AG09309 (cell line): ENCODE measurements at regions not wholly inside any gene's neighbourhood (a gene's known extent, or its start where the extent isn't known, plus 50 kb on each side); places are given as distances from the start of the nearest gene placed in this dataset.

ENCODE experiments used
- DNase-seq: peaks from one replicate; pipeline ENCODE4 v3.0.0-alpha.2; 2010; ENCODE audit warnings: low read depth
- H3K4me3 ChIP-seq: 2 replicates; pipeline ENCODE4 v1.5.1; 2011; ENCODE audit warnings: mild to moderate bottlenecking, low read depth, low read length, moderate library complexity; ENCODE audit not compliant: control insufficient read depth
- TF ChIP-seq, protein P1 (sequence below): IDR thresholded peaks from 2 replicates; pipeline ENCODE4 v1.5.1; 2011; ENCODE audit warnings: mild to moderate bottlenecking, low read depth, low read length, inconsistent platforms; ENCODE audit not compliant: insufficient read depth, control insufficient read depth; ENCODE audit errors: missing control alignments

GRCh38 chr5:18761801-18762200 lies 1127.5 kb downstream of the TAF11L14 start:
- no peak for DNase-seq
- no peak overlapping the region for H3K4me3 ChIP-seq
- TF ChIP-seq, protein P1, sequence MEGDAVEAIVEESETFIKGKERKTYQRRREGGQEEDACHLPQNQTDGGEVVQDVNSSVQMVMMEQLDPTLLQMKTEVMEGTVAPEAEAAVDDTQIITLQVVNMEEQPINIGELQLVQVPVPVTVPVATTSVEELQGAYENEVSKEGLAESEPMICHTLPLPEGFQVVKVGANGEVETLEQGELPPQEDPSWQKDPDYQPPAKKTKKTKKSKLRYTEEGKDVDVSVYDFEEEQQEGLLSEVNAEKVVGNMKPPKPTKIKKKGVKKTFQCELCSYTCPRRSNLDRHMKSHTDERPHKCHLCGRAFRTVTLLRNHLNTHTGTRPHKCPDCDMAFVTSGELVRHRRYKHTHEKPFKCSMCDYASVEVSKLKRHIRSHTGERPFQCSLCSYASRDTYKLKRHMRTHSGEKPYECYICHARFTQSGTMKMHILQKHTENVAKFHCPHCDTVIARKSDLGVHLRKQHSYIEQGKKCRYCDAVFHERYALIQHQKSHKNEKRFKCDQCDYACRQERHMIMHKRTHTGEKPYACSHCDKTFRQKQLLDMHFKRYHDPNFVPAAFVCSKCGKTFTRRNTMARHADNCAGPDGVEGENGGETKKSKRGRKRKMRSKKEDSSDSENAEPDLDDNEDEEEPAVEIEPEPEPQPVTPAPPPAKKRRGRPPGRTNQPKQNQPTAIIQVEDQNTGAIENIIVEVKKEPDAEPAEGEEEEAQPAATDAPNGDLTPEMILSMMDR, result no peak

- DNase-seq, result no peak
- H3K4me3 ChIP-seq, result no peak overlapping the region
- TF ChIP-seq, protein P1, result no peak
These were observed 1129.9 kb downstream of the TAF11L14 start for GRCh38 chr5:18764161-18764560.

DNA sequence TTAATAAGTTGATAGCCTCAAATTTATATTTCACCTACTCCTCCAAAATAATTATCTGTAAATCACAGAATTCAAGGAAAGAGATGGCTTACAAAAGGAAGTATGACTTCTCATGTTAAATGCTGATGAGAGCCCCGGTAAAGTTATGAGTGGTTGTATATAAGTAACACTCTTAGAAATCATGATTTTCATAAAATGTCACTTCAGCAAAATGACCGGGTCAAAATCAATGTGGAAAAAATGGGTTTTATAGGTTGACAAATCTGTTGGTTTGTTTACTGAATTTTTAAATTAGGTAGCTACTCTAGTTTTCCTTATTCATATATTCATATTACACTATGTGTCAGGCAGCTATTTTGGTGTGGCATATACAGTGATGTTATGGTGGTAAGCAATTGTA lies 1131.0 kb downstream of the TAF11L14 start:
- no peak for DNase-seq
- H3K4me3 ChIP-seq, result no peak overlapping the region
- TF ChIP-seq, protein P1, result no peak

- no peak for DNase-seq
- TF ChIP-seq, protein P1, result no peak
- no peak overlapping the region for H3K4me3 ChIP-seq
These were observed 1136.9 kb downstream of the TAF11L14 start for GRCh38 chr5:18771097-18771610.

- TF ChIP-seq, protein P1, result no peak
- H3K4me3 ChIP-seq, result no peak overlapping the region
- DNase-seq, result no peak
These were observed 1138.2 kb downstream of the TAF11L14 start for GRCh38 chr5:18772475-18772874.

DNA sequence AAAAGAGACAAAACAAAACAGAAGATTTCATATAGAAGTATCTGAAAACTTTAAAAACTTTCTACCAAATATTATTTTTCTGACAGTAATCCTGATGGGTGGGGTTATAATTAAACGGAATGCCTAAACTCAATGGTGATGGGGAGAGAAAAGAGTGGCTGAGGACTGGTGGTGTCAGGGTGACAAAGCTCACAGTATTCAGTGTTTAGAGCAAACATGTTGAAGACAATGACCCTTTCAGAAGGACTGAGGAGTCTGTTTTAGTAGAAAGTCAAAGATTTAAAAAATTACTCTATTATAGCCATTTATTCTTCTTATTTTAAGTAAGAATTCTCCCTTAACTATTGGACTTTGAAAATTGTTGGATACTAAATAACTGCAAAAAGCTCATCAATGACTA lies 1144.0 kb downstream of the TAF11L14 start:
- DNase-seq, result no peak
- H3K4me3 ChIP-seq, result no peak overlapping the region
- TF ChIP-seq, protein P1, result no peak
